ENCODE measurements at regions not wholly inside any gene's neighbourhood (a gene's known extent, or its start where the extent isn't known, plus 50 kb on each side); places are given as distances from the start of the nearest gene placed in this dataset.

DNA sequence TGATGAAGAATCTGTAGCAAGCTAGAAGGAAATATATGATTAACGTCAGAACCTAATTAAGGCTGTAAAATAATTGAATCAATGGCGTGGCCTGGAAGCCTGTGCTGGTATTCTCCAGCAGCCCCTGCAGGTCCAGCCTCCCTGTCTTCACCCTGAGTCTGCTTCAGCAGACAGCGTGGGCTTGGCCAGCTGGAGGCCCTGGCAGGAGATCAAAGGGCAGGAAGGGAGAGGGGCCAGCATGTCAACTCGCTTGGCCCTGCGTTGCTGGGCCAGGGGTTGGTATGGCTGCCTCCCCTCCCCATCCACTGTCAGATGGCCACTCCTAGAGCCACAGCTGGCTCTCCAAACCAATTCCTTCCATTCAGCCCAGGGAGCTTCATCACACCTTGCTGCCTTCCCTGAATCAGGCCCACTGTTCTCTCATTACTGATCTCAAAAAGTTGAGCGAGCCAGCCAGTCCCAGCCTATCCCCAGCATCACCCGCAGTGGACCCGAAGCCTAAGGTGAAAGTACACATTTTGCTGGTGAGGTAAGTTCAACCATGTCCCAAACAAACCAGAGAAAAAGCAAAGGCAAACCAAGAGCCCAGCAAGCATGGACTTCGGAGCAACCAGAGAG lies 228.4 kb upstream of the AGAP1 start:
- DNase-seq, result no peak

DNA sequence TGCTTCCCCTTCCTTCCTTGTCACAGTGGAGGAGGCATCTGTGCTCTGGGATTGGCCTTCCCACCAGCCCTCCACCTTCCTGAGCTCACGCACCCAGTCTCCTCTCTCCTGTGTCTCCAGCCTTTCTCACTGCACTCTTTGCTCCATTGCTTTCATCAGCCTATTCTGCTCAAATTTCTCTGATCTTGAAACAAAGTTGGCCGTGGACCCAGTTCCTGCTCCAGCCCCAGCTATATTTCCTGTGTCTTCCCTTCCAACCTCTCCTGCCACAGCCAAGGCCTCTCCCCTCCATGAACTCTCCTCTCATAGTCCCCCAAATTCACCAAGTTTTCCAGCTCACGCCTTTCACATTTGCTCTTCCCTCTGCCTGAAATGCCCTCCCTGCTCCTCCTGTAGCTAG lies 226.6 kb upstream of the AGAP1 start:
- no peak for DNase-seq

DNA sequence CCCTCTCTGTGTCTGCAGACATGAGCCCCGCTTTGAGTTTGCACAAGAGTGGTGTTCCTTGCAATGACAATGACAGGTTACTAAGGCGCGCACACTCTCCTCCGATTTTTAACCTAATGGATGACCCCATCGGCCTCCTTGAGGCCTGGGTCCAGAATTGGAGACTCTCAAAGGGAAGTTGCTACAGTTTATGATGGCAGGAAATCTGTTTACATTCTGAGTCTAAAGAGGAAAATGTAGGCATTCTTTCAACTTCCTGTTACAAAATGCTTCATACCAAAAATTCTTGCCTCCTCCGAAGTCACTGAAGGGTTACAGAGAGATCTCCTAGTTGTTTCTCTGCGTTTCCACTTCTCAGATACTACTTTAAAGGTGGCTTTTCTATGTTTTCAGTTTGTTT lies 225.3 kb upstream of the AGAP1 start:
- DNase-seq, result no peak

DNA sequence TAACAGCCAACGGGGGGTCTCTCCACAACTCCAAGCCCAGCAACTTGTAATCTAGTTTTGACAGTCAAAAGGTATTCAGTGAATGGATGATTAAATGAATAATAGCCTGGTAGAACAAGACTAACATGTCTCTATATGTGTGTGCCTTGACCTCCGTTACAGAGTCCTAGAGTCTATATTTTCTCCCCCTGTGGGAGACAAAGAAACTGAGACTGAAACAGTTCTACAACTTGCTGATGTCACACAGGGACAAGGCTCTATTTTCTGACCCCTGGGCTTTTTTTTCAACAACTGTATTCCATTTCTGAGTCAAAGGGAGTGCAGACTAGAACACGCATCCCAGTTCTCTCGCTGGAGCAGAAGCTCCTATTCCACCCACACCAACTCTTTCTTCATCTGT lies 223.6 kb upstream of the AGAP1 start:
- DNase-seq, result no peak

DNA sequence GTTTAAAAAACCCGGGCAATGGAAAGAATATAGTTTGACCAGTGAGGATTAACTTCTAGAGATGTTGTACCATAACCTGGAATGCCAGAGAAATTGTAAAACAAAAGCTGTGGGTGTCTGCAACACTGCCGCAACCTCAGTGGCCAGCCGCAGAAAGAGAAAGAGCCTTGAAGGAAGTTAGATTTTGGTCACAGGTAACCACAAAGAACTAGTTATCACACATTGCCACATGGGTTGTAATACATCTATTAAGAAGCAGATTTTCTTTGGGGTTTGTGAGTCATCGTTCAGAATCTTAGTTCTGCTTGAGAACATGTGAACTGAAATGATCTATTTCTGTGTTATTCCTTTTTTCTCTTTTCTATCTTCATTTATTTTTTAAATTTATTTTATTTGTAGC lies 222.9 kb upstream of the AGAP1 start:
- DNase-seq, result peak; percentile 81

DNA sequence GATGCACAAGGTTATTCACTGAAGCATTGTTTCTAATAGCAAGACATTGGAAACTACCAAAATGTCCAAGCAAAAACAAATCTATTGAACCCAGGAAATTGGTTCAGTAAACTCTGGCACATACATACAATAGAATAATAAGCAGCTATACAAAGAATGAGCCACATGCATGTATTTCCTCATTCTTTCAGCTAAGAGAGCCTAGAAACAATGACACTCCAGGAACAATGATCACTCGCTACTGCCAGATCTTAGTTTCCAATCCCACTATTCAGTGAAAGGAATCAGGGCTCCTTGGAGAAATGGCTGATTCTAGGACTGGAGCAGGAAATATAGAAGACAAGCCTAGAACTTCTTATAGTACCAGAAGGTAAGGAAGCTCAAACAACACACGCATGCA lies 221.9 kb upstream of the AGAP1 start:
- DNase-seq, result no peak

DNA sequence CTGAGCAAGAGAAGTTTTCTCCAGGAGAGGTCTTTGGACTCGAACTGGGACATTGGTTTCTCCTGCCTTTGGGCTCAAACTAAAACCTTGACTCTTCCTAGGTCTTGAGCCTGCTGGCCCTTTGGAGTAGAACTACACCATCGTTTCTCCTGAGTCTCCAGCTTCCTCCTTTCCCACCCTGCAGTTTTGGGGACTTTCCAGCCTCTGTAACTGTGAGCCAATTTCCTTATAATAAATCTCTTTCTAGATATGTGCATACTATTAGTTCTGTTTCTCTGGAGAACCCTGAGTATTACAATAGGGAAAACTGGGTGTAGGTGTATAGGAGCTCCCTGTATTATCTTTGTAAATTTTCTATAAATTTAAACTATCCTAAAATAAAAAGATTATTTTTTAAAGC lies 219.8 kb upstream of the AGAP1 start:
- no peak for DNase-seq

DNA sequence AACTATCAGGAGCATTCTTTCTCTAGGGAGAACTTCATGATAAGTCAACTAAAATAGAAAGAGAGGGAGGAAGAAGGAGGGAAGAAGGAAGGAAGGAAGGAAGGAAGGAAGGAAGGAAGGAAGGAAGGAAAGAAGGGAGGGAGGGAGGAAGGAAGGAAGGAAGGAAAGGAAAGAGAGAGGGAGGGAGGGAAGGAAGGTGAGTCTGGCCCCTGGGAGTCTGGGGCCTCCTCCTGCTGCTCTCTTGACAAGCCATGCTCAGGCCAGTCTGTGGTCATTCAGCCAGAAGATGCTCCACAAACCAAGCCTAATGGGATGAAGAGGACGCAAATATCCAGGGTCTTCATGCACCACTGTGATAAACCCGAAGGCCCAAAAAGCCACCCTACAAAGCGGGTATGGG lies 216.4 kb upstream of the AGAP1 start:
- DNase-seq, result no peak

DNA sequence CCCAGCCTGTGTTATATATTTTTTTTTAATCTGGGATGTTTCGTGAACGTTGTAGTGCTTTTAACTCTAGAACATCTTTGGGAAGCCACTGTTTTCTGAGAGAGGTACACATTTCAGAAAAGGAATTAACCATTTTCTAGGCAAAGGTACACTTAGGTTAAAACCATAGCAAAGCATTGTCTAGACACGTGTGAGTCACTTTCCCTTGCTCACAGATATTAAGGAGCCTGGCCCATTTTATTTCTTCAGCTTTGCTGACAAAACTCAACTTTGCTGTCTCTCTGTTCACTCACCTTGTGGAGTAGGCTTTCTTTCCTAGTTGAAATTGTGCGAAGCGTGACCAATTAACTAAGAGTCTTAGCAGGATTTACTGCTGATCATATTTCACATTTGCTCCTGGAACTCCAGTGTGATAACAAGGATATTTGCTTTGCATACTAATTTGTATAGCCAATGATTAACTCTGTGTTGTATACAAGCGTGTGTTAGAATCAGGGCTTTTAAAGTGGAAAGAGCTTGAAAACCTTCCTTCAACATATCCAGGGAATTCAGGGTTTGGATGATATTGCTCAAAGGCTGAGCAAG lies 215.0 kb upstream of the AGAP1 start:
- no peak for DNase-seq

DNA sequence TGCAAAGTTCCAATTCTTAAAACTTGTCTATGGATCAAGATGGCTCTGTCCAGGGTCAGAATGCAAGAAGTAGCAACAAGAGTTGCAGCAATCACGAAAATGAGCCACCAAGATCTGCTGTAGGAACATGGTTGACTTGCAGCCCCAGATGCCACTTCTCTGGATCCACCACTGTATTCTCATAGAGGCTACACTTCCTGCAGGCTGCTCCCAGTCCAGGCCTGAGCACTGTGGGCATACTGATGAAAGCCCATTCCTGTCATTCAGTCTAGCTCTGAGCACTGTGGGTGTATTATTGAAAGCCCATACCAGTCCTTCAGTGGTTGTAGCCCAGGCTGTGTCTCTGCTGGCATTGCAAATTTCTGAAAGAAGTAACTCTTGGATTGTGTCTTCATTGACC lies 213.9 kb upstream of the AGAP1 start:
- no peak for DNase-seq

DNA sequence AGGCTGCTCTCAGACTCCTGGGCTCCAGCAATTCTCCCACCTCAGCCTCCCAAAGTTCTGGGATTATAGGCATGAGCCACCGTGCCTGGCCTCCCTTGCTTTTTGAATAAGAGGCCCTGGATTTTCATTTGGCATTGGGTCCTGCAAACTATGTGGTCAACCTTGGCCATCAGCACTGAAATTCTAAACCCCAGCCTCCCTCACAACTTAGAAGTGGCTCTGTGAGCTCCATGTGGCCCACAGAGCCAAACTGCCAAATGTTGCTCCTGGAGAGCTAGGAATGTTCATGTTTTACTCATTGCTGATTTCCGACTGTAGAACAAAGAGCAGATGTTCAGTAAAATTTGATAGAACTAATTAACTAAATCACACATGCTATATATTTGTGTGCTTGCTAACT lies 210.6 kb upstream of the AGAP1 start:
- DNase-seq, result no peak

DNA sequence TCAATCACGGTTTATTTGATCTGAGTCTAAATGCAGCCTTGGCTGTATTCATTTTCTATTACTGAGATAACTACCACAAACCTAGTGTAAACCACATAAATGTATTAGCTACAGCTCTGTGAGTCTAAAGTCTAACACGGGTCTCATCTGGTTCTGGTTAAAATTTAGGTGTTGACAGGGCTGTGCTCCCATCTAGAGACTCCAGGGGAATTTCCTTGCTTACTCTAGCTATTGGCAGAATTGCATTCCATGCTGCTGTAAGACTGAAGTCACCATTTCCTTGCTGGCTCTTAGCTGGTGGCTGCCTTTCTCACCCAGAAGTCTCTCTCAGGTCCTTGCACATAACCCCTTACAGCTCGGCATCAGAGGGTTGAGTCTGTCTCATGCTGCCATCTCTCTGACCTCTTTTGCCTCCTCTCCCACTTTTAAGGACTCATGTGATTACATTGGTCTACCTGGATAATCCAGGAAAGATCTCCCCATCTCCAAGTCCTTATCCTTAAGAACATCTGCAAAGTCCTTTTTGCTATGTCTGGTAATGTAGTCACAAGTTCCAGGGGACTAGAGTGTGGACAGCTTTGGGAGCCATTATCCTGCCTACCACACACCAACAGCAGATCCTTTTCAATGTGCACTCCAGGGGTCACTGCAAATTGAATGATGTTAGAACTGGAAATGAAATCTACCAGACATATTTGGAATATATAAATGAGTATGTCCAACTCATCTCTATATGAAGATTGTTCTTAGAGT lies 207.0 kb upstream of the AGAP1 start:
- DNase-seq, result no peak

DNA sequence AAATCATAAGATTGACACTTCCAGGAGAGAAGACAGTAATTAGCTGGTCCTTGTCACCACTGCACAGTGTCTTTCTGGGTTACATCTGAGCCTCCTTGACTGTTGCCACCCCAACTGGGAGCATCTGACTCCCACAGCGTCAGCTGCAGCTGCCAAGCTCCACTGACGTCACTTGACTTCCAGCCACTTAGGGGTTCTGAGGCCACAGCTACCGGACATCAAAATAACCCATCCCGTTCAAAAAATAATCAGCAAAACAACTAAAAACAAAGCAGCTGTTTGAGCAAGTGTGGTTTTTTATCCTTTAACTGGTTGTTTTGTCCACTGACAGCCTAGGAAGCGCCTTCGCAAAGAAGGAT lies 206.5 kb upstream of the AGAP1 start:
- DNase-seq, result no peak

DNA sequence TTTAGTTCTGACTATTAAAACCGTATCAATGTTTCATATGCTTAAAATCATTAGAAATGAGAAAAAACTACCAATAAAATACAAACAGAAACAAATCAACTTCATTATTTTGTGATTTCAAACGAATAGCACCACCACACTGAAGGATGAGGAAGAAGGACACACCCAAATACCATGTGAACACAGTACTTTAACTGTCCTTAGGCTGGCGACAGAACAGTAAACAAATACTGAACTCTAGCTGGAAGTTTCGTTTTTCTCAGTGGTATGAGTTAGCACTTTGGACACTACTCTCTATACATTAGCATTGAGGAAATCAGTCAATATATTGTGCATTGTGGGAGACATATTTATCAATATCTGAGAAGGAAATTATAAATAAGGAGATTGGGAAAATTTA lies 202.4 kb upstream of the AGAP1 start:
- DNase-seq, result no peak

DNA sequence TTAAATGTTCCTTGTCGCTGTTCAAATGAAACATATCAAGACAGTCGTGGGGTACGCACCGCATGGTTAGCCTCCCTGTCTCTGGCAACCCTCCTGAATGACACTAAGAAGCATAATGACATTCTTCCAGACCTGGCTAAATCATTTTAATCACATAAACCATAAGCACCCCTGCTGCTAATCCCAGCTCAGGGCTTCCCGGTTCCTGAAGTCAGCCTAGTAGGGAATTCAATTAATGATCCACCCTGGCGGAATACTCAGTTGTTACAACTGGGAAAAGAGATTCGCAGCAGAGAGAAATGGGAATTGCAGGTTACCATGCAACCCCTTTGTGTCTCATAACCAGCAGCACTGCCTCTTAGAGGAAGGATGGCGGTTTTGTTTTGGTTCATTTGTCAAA lies 200.8 kb upstream of the AGAP1 start:
- DNase-seq, result no peak

DNA sequence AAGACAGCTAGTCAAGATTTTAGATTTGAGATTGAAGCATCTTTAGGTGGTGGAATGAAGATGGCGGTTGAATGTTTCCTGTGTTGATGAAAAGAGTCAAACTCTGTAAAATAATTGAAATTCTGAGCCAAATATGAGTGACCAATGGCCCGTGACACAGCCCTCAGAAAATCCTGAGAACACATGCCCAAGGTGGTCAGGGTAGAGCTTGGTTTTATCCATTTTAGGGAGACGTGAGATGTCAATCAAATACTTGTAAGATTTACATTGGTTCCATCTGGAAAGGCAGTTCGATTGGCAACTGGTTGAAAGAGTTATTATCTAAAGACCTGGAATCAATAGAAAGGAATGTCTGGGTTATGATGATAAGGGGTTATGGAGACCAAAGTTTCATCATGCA lies 198.0 kb upstream of the AGAP1 start:
- DNase-seq, result no peak

DNA sequence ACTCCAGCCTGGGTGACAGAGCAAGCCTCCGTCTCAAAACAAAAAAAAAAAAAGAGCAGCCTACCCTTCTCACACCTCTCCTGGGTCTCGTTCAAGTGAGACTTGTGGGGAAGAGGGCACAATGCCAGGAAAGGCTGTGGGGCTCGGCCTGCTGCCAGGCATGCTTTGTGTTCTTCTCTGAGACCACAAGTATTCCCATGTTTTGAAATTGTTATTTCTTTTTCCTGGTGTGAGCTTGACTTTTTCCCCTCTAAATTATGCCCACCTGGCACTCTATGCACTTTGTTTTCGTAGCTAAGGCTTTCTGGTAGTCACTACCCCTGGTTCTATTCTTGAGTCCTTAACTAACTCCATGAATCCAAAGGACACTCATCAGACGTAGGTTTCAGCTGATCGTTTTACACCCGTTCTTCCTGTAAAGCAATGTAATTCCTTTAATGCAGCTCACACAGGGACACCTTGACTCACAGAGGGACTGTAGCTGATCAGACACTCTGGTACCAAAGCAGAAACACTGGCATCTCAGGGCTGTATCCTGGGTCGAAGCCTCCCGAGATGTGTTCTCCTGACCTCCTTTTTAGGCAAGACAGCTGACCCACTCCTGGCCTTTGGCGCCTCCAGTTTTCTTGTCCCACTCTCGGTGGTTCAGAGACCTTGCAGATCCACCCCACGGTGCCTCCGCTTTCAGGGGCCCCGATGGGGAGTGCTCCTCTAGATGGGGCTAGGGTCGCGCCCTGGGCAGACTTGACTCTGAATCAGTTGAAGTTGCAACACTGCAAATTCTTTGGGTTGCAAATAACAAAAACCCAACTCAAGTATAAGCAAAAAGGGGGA lies 193.3 kb upstream of the AGAP1 start:
- DNase-seq, result no peak

DNA sequence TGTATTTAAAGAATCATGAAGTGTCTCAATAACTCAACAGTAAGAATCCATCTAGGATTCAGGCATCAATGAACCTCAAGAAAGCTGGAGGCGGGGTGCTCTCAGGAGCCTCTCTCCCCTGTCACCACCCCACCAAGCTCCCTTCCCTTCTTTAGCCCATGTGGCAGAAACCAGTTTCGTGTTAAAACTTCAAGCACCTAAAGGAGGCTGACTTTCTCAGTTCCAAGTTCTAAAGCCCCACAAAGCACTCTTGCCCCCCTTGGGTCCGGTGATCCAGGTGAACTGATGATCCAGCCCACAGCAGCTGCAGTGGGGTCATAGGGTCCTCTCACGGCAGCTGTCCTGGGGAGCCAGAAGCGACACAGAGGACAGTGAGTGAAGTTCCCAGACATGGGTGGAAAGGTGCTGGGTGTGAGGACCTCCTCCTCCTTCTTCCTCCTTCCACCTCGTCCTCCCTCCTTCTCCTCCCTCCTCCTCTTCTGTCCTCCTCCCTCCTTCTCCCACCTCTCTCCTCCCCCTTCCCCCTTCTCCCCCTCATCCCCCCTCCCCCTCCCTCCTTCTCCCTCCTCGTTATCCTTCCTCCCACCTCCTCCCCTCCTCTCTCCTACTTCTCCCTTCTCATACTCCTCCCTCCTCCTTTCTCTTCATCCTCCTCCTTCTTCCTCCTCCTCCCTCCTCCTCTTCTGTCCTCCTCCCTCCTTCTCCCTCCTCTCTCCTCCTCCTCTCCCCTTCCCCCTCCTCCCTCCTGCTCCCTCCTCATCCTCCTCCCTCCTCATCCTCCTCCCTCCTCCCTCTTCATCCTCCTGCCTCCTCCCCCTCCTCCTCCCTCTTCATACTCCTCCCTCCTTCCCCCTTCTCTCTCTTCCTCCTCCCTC lies 192.4 kb upstream of the AGAP1 start:
- no peak for DNase-seq

DNA sequence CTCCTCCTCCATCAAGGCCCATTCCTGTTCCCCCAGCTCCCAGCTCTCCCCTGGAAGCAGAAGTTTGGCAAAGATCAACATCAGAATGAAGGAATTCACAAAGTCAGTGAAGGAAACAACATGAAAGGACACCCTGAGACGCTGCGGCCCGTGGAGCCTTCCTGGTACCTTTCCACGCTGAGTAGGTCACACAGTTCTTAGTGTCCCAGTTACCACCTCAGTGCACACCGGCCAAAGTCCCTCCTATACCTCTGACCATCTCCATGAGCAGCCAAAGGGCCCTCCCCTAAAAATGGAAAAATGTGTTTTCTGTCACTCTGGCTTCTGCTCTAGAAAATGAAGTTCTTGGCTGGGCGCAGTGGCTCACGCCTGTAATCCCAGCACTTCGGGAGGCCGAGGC lies 191.6 kb upstream of the AGAP1 start:
- no peak for DNase-seq

DNA sequence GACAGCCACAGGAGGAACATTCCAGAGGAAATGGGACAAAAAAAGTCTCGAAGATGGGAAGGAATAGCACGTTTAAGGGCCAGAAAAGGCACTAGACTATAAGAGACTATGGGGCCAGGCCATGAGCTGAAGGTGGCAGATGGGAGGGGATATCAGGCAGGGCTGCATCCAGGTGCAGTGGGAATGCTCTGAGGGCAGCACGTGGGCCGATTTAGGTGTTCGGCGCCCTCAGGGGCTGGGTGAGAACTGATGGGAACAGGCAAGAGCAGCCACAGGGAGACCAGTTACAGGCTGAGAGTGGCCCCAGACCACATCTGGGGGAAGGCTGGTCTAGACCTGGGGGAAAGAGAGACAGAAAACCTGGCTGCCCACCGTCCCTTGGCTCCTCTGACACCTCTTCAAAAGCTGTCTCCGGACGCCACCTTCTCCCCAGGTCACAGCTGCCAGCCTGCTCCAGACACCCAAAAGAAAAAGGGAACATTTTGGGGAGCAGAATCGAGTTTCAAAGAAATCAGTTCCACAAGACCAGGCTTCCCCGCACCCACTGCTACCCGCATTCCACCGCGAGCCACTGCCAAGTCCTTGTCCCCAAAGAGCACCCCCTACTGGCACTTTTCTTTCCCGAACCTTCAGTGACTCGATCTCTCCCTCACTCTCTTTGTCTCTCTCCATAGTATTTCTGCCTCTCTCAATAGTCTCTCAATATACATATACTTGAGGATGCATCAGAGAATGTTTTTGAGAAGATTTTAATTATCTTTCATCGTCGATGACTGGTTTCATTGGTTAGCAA lies 190.1 kb upstream of the AGAP1 start:
- no peak for DNase-seq

DNA sequence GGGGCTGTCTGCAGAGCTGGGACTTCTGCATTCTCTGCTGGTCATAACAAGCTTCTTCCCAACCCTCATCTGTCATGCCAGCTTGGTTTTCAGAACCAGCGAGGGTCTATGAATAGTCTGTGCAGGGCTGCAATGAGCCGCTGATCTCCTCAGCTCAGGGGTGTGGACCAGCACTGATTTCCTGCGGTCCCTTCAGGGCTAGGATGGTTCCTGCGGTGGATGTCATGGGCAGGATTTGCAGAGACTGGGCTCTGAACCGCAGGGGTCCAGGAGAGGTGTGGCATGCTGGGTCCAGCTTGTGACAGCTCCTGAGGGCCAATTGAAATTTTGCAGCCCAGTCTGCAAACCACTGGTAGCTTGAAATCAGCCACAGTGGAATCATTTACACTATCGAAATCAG lies 188.2 kb upstream of the AGAP1 start:
- no peak for DNase-seq

DNA sequence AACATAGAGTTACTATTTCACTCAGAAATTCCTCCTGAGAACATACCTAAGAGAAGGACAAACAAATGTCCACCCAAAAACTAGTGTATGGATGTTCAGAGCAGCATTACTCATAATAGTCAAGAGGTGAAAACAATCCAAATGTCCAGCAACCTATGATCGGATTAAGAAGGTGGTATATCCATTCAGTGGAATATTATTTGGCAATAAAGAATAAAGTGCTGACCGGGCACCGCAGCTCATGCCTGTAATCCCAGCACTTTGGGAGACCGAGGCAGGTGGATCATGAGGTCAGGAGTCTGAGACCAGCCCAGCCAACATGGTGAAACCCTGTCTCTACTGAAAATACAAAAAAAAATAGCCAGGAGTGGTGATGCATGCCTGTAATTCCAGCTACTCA lies 182.8 kb upstream of the AGAP1 start:
- DNase-seq, result no peak
